Skeletal muscle satellite cell (primary cell): ENCODE measurements at regions not wholly inside any gene's neighbourhood (a gene's known extent, or its start where the extent isn't known, plus 50 kb on each side); places are given as distances from the start of the nearest gene placed in this dataset.

ENCODE experiments used
- H3K27me3 ChIP-seq: 2 replicates; pipeline ENCODE4 v1.7.0; 2013; ENCODE audit warnings: low read length; ENCODE audit not compliant: control insufficient read depth, insufficient read depth
- H3K36me3 ChIP-seq: 2 replicates; pipeline ENCODE4 v1.7.0; 2013; ENCODE audit warnings: mild to moderate bottlenecking, control low read depth, low read length; ENCODE audit not compliant: insufficient read depth
- H3K4me1 ChIP-seq: 2 replicates; pipeline ENCODE4 v1.7.0; 2013; ENCODE audit warnings: low read length; ENCODE audit not compliant: control insufficient read depth, insufficient read depth
- H3K4me2 ChIP-seq: 2 replicates; pipeline ENCODE4 v1.7.0; 2013; ENCODE audit warnings: mild to moderate bottlenecking, low read length
- H3K4me3 ChIP-seq: 2 replicates; pipeline ENCODE4 v1.7.0; 2013; ENCODE audit warnings: low read length
- H3K9ac ChIP-seq: 2 replicates; pipeline ENCODE4 v1.7.0; 2013; ENCODE audit warnings: mild to moderate bottlenecking, low read depth, low read length, moderate library complexity
- H3K9me3 ChIP-seq: replicated peaks from 2 replicates; pipeline ENCODE4 v1.7.0; 2013; ENCODE audit warnings: mild to moderate bottlenecking, control low read depth, low read length

GRCh38 chr7:45246339-45246738 lies 88.7 kb downstream of the RAMP3 start:
- no peaks in the 10 kb centered on the region for H3K36me3 ChIP-seq

GRCh38 chr7:45252248-45252647 lies 94.7 kb downstream of the RAMP3 start:
- no peaks in the 10 kb centered on the region for H3K4me1 ChIP-seq
- H3K9me3 ChIP-seq, result no peaks in the 10 kb centered on the region
- H3K4me2 ChIP-seq, result no peak overlapping the region
- H3K4me3 ChIP-seq, result no peak overlapping the region
- no peak overlapping the region for H3K9ac ChIP-seq
- H3K27me3 ChIP-seq, result peaks cover 33% of the 10 kb centered on the region
- no peaks in the 10 kb centered on the region for H3K36me3 ChIP-seq

More at GRCh38 chr7:45246339-45246738, 88.7 kb downstream of the RAMP3 start:
- no peak overlapping the region for H3K9ac ChIP-seq
- H3K4me3 ChIP-seq, result no peak overlapping the region
- no peaks in the 10 kb centered on the region for H3K4me1 ChIP-seq
- H3K27me3 ChIP-seq, result peaks cover 36% of the 10 kb centered on the region
- H3K4me2 ChIP-seq, result no peak overlapping the region
- H3K9me3 ChIP-seq, result no peaks in the 10 kb centered on the region

- Histone ChIP-seq H3K4me3 (no peak overlapping the region), H3K4me2 (no peak overlapping the region), H3K4me1 (no peaks in the 10 kb centered on the region), H3K36me3 (no peaks in the 10 kb centered on the region), H3K9me3 (no peaks in the 10 kb centered on the region), H3K27me3 (peaks cover 33% of the 10 kb centered on the region), H3K9ac (no peak overlapping the region)
These were observed 95.3 kb downstream of the RAMP3 start for GRCh38 chr7:45252857-45253256.

- H3K4me1 ChIP-seq, result no peaks in the 10 kb centered on the region
- no peak overlapping the region for H3K4me3 ChIP-seq
- peaks cover 36% of the 10 kb centered on the region for H3K27me3 ChIP-seq
- H3K4me2 ChIP-seq, result no peak overlapping the region
- H3K9me3 ChIP-seq, result no peaks in the 10 kb centered on the region
- H3K36me3 ChIP-seq, result no peaks in the 10 kb centered on the region
- H3K9ac ChIP-seq, result no peak overlapping the region
These were observed 95.8 kb downstream of the RAMP3 start for GRCh38 chr7:45253368-45253767.

- Histone ChIP-seq H3K4me3 (no peak overlapping the region), H3K27me3 (peaks cover 41% of the 10 kb centered on the region), H3K4me2 (no peak overlapping the region), H3K4me1 (no peaks in the 10 kb centered on the region), H3K36me3 (no peaks in the 10 kb centered on the region), H3K9me3 (no peaks in the 10 kb centered on the region), H3K9ac (no peak overlapping the region)
These were observed 97.6 kb downstream of the RAMP3 start for GRCh38 chr7:45255187-45255586.

- H3K4me2 ChIP-seq, result no peak overlapping the region
- peaks cover 43% of the 10 kb centered on the region for H3K27me3 ChIP-seq
These were observed 98.7 kb downstream of the RAMP3 start for GRCh38 chr7:45256309-45256708.

GRCh38 chr7:45256775-45257174 lies 99.2 kb downstream of the RAMP3 start:
- Histone ChIP-seq H3K9ac (no peak overlapping the region), H3K4me1 (no peaks in the 10 kb centered on the region), H3K27me3 (peaks cover 45% of the 10 kb centered on the region), H3K36me3 (no peaks in the 10 kb centered on the region), H3K4me2 (no peak overlapping the region), H3K9me3 (no peaks in the 10 kb centered on the region), H3K4me3 (no peak overlapping the region)

More at GRCh38 chr7:45256309-45256708, 98.7 kb downstream of the RAMP3 start:
- no peaks in the 10 kb centered on the region for H3K4me1 ChIP-seq
- no peaks in the 10 kb centered on the region for H3K36me3 ChIP-seq
- H3K9me3 ChIP-seq, result no peaks in the 10 kb centered on the region
- no peak overlapping the region for H3K9ac ChIP-seq
- no peak overlapping the region for H3K4me3 ChIP-seq

GRCh38 chr7:45257284-45257683 lies 99.7 kb downstream of the RAMP3 start:
- no peak overlapping the region for H3K9ac ChIP-seq
- peaks cover 45% of the 10 kb centered on the region for H3K27me3 ChIP-seq
- H3K4me1 ChIP-seq, result no peaks in the 10 kb centered on the region
- no peak overlapping the region for H3K4me3 ChIP-seq
- H3K36me3 ChIP-seq, result no peaks in the 10 kb centered on the region
- no peaks in the 10 kb centered on the region for H3K9me3 ChIP-seq
- H3K4me2 ChIP-seq, result no peak overlapping the region

- Histone ChIP-seq H3K9ac (no peak overlapping the region), H3K4me2 (no peak overlapping the region), H3K27me3 (peaks cover 42% of the 10 kb centered on the region), H3K4me3 (no peak overlapping the region), H3K4me1 (no peaks in the 10 kb centered on the region), H3K36me3 (no peaks in the 10 kb centered on the region), H3K9me3 (no peaks in the 10 kb centered on the region)
These were observed 101.1 kb downstream of the RAMP3 start for GRCh38 chr7:45258533-45259226.

- H3K36me3 ChIP-seq, result no peaks in the 10 kb centered on the region
- no peak overlapping the region for H3K4me2 ChIP-seq
- no peaks in the 10 kb centered on the region for H3K4me1 ChIP-seq
- no peak overlapping the region for H3K9ac ChIP-seq
- no peaks in the 10 kb centered on the region for H3K9me3 ChIP-seq
- H3K27me3 ChIP-seq, result peaks cover 42% of the 10 kb centered on the region
- no peak overlapping the region for H3K4me3 ChIP-seq
These were observed 101.6 kb downstream of the RAMP3 start for GRCh38 chr7:45259227-45259596.

GRCh38 chr7:45259966-45260646 lies 102.5 kb downstream of the RAMP3 start:
- H3K9ac ChIP-seq, result no peak overlapping the region

GRCh38 chr7:45267262-45267661 lies 109.7 kb downstream of the RAMP3 start:
- H3K9me3 ChIP-seq, result no peaks in the 10 kb centered on the region
- H3K4me3 ChIP-seq, result no peak overlapping the region
- H3K36me3 ChIP-seq, result no peaks in the 10 kb centered on the region
- H3K27me3 ChIP-seq, result peaks cover 38% of the 10 kb centered on the region
- no peaks in the 10 kb centered on the region for H3K4me1 ChIP-seq
- no peak overlapping the region for H3K9ac ChIP-seq
- H3K4me2 ChIP-seq, result no peak overlapping the region

More at GRCh38 chr7:45259966-45260646, 102.5 kb downstream of the RAMP3 start:
- Histone ChIP-seq H3K4me1 (no peaks in the 10 kb centered on the region), H3K27me3 (peaks cover 42% of the 10 kb centered on the region), H3K36me3 (no peaks in the 10 kb centered on the region), H3K4me3 (no peak overlapping the region), H3K4me2 (no peak overlapping the region), H3K9me3 (no peaks in the 10 kb centered on the region)
